ENCODE measurements at regions not wholly inside any gene's neighbourhood (a gene's known extent, or its start where the extent isn't known, plus 50 kb on each side); places are given as distances from the start of the nearest gene placed in this dataset.

DNA sequence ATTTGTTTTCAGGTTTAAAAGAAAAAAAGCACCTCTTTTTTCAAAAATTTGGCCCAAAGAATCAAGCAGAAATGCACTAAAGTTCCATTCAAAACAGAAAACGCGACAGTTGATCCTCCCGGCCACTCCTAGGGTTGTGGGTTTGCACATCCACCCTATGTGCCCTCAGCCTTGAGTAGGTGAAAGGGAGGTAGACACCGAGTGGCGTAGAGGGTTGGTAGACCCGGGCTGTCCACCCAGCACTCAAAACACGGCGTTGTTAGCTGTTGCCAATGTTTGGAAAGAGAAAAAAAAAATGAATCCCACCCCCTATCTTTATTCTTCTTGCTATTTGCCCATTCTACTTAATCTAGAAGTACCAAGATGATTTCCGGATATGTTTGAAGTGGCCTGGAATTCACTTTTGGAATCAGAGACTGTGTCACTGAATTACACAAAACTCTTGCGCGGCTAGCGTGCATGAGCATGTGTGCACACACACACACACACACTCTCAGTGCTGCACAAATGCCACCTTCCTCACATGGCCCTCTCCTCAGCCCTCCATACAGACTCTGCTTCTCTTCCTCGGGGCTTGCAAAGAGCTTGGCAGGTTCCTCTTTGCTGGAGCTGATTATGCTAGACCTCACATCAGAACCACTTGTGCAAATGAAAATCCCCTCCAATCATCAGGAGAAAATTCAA lies 110.2 kb upstream of the HAND1 start:
- H3K4me3 ChIP-seq (ENCODE audit: low read length), result no peak overlapping the region
- DNase-seq (ENCODE audit: low read depth), result no peak
- TF ChIP-seq, protein P1, sequence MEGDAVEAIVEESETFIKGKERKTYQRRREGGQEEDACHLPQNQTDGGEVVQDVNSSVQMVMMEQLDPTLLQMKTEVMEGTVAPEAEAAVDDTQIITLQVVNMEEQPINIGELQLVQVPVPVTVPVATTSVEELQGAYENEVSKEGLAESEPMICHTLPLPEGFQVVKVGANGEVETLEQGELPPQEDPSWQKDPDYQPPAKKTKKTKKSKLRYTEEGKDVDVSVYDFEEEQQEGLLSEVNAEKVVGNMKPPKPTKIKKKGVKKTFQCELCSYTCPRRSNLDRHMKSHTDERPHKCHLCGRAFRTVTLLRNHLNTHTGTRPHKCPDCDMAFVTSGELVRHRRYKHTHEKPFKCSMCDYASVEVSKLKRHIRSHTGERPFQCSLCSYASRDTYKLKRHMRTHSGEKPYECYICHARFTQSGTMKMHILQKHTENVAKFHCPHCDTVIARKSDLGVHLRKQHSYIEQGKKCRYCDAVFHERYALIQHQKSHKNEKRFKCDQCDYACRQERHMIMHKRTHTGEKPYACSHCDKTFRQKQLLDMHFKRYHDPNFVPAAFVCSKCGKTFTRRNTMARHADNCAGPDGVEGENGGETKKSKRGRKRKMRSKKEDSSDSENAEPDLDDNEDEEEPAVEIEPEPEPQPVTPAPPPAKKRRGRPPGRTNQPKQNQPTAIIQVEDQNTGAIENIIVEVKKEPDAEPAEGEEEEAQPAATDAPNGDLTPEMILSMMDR (conservative IDR thresholded peaks at IDR 0.05; ENCODE audit: low read length), result no peak

DNA sequence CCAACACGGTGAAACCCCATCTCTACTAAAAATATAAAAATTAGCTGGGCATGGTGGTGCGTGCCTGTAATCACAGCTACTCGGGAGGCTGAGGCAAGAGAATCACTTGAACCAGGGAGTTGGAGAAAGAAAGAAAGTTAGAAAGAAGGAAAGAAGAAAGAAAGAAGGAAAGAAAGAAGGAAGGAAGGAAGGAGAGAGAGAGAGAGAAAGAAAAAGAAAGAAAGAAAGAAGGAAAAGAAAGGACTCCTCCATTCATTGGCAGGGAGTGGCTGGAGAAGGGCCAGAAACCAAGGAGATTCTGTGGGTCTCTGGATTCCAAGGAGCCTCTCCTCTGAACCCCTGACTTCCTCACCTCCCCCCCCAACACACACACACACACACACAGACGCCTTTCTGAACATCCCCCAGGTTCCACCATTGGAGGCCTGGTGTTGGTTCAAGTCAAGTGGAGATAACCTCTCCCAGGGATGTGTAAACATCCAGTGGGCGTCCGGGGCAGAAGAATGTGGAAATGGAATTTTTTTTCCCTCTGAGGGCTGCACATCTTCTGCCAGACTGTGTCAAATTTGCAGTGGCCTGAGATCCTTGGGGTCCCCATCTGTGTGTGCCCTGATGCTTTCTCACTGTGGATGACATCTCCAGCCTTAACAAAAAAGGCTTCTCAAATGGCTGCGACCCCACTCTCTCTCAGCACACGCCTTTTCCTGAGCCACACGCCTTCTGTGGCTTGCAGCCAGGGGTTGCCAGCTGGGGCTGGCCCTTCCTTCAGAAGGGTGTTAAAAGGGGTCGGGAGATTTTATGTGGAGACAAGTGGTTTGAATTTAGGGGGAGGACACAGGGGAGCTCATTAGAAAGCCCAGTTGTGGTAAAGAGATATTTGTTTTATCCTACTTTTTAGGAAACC lies 109.3 kb upstream of the HAND1 start:
- no peak overlapping the region for H3K4me3 ChIP-seq (ENCODE audit: low read length)

DNA sequence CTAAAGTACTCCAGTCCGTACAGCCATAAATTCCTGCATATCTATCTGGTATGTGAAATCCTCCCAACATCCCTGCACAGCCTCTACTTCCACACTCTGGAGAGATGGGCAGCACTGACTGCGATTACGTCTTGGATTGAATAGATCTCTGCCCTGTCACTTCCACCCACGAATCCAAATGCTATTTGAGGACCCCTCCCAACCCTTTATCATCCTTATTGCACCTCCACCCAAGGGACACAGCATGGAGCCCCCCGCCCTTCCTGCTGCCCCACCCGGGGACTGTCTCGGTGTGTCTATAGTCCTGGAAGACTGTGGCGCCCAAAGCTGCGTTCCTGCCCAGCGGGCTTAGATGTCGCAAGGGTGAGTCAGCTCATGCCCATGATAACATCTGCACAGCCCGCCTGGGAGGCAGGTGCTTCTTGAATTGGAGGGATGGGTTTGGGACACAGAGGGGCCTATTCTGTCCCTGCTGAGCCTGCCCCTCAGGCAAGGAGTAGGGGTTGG lies 105.7 kb upstream of the HAND1 start:
- TF ChIP-seq, protein P1 (conservative IDR thresholded peaks at IDR 0.05; ENCODE audit: low read length), result no peak
- H3K4me3 ChIP-seq (ENCODE audit: low read length), result no peak overlapping the region
- DNase-seq (ENCODE audit: low read depth), result no peak

More for the DNA sequence above, 109.3 kb upstream of the HAND1 start:
- TF ChIP-seq, protein P1 (conservative IDR thresholded peaks at IDR 0.05; ENCODE audit: low read length), result no peak
- DNase-seq (ENCODE audit: low read depth), result no peak

DNA sequence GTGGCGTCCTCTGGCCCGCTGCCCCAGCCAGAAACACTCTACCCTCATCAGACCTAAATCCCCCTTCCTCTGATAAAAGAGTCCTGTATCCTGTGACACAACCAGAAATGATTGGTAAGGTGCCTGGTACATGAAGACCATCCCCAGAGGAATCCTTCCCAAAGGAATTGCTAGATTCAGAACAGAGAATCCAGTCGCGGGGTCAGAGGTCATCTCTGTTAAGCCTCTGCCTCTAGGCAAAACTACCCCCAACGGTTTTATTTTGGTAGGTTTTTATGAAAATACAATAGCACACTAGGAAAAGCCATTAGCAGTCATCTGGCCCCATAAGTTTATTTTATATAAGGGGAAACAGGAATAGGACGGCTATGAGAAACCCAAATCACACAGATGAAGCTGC lies 102.4 kb upstream of the HAND1 start:
- no peak overlapping the region for H3K4me3 ChIP-seq (ENCODE audit: low read length)
- DNase-seq (ENCODE audit: low read depth), result no peak
- TF ChIP-seq, protein P1 (conservative IDR thresholded peaks at IDR 0.05; ENCODE audit: low read length), result no peak

DNA sequence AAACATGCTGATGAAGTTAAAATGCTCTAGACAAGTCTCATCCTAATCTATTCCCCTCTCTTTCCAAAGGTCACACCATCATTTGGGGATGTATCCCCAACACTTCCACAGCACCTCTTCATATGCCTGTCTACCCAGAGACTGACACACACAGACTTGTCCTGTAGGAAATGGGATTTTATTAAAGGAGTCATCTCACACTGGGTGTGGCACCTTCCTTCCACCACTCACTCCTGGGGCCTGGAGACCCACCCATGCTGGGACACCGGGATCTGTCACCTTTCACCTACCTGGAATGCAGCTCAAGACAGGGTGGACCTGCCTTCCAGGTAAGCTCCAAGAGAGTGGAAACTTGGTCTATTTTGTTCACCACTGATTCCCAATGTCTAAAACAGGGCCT lies 99.4 kb upstream of the HAND1 start:
- no peak for DNase-seq (ENCODE audit: low read depth)
- TF ChIP-seq, protein P1 (conservative IDR thresholded peaks at IDR 0.05; ENCODE audit: low read length), result no peak
- no peak overlapping the region for H3K4me3 ChIP-seq (ENCODE audit: low read length)

DNA sequence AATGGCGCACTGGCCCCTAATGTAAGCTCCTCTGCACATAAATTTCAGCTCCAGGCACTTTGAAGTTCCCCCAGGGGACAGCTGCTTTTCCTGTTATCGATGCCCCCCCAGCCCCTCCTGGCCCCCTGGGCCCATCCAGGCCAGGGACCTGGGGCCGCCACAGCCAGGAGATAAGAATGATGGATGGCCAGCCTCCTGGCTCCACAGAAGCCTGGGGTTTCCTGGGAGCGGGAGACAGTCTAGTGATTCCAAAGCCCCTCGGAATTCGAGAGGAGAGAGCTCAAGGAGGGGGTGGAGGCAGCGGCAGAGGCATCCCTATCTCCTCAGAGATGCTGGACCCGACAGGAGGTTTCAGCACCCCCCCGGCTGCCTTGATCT lies 98.4 kb upstream of the HAND1 start:
- H3K4me3 ChIP-seq (ENCODE audit: low read length), result no peak overlapping the region
- no peak for DNase-seq (ENCODE audit: low read depth)
- TF ChIP-seq, protein P1 (conservative IDR thresholded peaks at IDR 0.05; ENCODE audit: low read length), result no peak
